Endothelial cell of umbilical vein (primary cell): ENCODE measurements at regions not wholly inside any gene's neighbourhood (a gene's known extent, or its start where the extent isn't known, plus 50 kb on each side); places are given as distances from the start of the nearest gene placed in this dataset.

ENCODE experiments used
- BruUV-seq: library from RNA; stranded (reverse); fragments of 400-500 nt; replicated peaks from 2 replicates; lab custom pipeline; 2021; lab: Mats Ljungman, UMichigan
- CTCF ChIA-PET: fragments of 300-600, 350-600 bp; sonication (Branson Sonifier 250); formaldehyde crosslinking; loops from one replicate; lab custom pipeline; 2021; ENCODE audit warnings: antibody characterized with exemption, inconsistent platforms; lab: Charles Lee
- POLR2A ChIA-PET: fragments of 300-600, 350-600 bp; sonication (Branson Sonifier 250); formaldehyde crosslinking; loops from one replicate; lab custom pipeline; 2021; ENCODE audit warnings: antibody characterized with exemption, inconsistent platforms; lab: Charles Lee
- DNase-seq: peaks from one replicate; pipeline ENCODE4 v3.0.0-alpha.2; 2011; ENCODE audit warnings: low read depth, low spot score
- FAIRE-seq: peaks from 2 replicates; lab custom pipeline; 2011; peaks lifted over from hg19 to GRCh38; lab: Jason Lieb, UNC
- H2AFZ ChIP-seq: 2 replicates; pipeline ENCODE4 v1.6.0; 2012; ENCODE audit warnings: low read depth, low read length, control low read depth, inconsistent platforms
- H3K27ac ChIP-seq: 2 replicates; pipeline ENCODE4 v1.5.1; 2011; ENCODE audit warnings: low read depth, mild to moderate bottlenecking, control low read depth, low read length, moderate library complexity; ENCODE audit not compliant: insufficient read depth
- H3K27me3 ChIP-seq, 2 experiments: 2 replicates each; pipeline versions ENCODE4 v1.6.0 to v1.6.1; 2011; ENCODE audit warnings: low read length in 2 of 2, mixed read lengths in 1 of 2; ENCODE audit not compliant: control insufficient read depth in 2 of 2, insufficient read depth in 2 of 2
- H3K36me3 ChIP-seq, 2 experiments: 2 replicates in 1 of 2; 3 replicates in 1 of 2; pipeline ENCODE4 v1.5.1; 2011; ENCODE audit warnings: low read length in 2 of 2, mild to moderate bottlenecking in 1 of 2, moderate library complexity in 1 of 2; ENCODE audit not compliant: control insufficient read depth in 2 of 2, insufficient read depth in 2 of 2; ENCODE audit errors: extremely low read depth in 1 of 2
- H3K4me1 ChIP-seq: 3 replicates; pipeline ENCODE4 v1.5.1; 2011; ENCODE audit warnings: mild to moderate bottlenecking, low read length; ENCODE audit not compliant: control insufficient read depth, insufficient read depth; ENCODE audit errors: extremely low read depth
- H3K4me2 ChIP-seq: 2 replicates; pipeline ENCODE4 v1.6.1; 2011; ENCODE audit warnings: low read length, control low read depth, mixed read lengths; ENCODE audit not compliant: insufficient read depth
- H3K4me3 ChIP-seq, 3 experiments: fragments of 200-600 bp in 1 of 3; sonication (generic), shearing (Covaris generic) in 1 of 3; replicated peaks in 1 of 3; 2 replicates each; pipeline ENCODE4 v1.5.1; 2011 to 2016; ENCODE audit warnings: control low read depth in 3 of 3, low read length in 3 of 3, mild to moderate bottlenecking in 2 of 3, inconsistent platforms in 1 of 3, low read depth in 1 of 3, moderate library complexity in 1 of 3; ENCODE audit not compliant: insufficient read depth in 1 of 3
- H3K79me2 ChIP-seq: 2 replicates; pipeline ENCODE4 v1.6.0; 2012; ENCODE audit warnings: low read length, inconsistent platforms; ENCODE audit not compliant: control insufficient read depth, insufficient read depth
- H3K9ac ChIP-seq: replicated peaks from 2 replicates; pipeline ENCODE3; 2011; ENCODE audit warnings: low read length, control low read depth; ENCODE audit not compliant: insufficient read depth; ENCODE audit errors: extremely low read depth
- H3K9me1 ChIP-seq: replicated peaks from 3 replicates; pipeline ENCODE4 v1.6.0; 2011; ENCODE audit warnings: mild to moderate bottlenecking, low read length; ENCODE audit not compliant: control insufficient read depth, insufficient read depth; ENCODE audit errors: extremely low read depth
- H3K9me3 ChIP-seq: replicated peaks from 2 replicates; pipeline ENCODE4 v1.5.1; 2012; ENCODE audit warnings: low read length, inconsistent platforms; ENCODE audit not compliant: control insufficient read depth, insufficient read depth
- H4K20me1 ChIP-seq: replicated peaks from 2 replicates; pipeline ENCODE3; 2011; ENCODE audit warnings: mild to moderate bottlenecking, low read length; ENCODE audit not compliant: control insufficient read depth, insufficient read depth; ENCODE audit errors: extremely low read depth
- EZH2 ChIP-seq: IDR thresholded peaks from 2 replicates; pipeline ENCODE4 v1.6.1; 2012; ENCODE audit warnings: borderline replicate concordance, low read depth, mild to moderate bottlenecking, moderate library complexity, low read length, inconsistent platforms; ENCODE audit not compliant: severe bottlenecking
- FOS ChIP-seq: IDR thresholded peaks from 2 replicates; pipeline ENCODE4 v1.6.1; 2011; ENCODE audit warnings: mild to moderate bottlenecking, low read length, moderate library complexity, borderline replicate concordance; ENCODE audit not compliant: insufficient read depth
- GATA2 ChIP-seq: IDR thresholded peaks from 2 replicates; pipeline ENCODE4 v1.7.0; 2011; ENCODE audit warnings: low read depth, mild to moderate bottlenecking, moderate library complexity, mixed read lengths, low read length; ENCODE audit not compliant: insufficient read length, insufficient read depth
- JUN ChIP-seq: IDR thresholded peaks from 2 replicates; pipeline ENCODE4 v1.6.1; 2011; ENCODE audit warnings: borderline replicate concordance, low read depth; ENCODE audit not compliant: insufficient read length, insufficient read depth
- MYC ChIP-seq: IDR thresholded peaks from one replicate; pipeline ENCODE4 v1.6.1; 2011; ENCODE audit warnings: mild to moderate bottlenecking, low read depth, low read length
- POLR2A ChIP-seq: IDR thresholded peaks from 2 replicates; pipeline ENCODE4 v1.6.1; 2012; ENCODE audit warnings: low read depth, mild to moderate bottlenecking, control low read depth, low read length
- POLR2AphosphoS5 ChIP-seq: IDR thresholded peaks from 2 replicates; pipeline ENCODE4 v1.6.1; 2012; ENCODE audit warnings: low read depth, mild to moderate bottlenecking, control low read depth, low read length, moderate library complexity; ENCODE audit not compliant: insufficient read depth
- dilution Hi-C: fragments of 300-500 bp; cut with MboI; formaldehyde crosslinking; loops from one replicate; pipeline ENCODE4 v1.15.0; 2019; ENCODE audit warnings: low sequenced_read_pairs; ENCODE audit not compliant: extremely low pct_ligation_motif_present
- intact Hi-C: fragments of 100-400 bp; cut with micrococcal nuclease; formaldehyde crosslinking; loops from one replicate; pipeline ENCODE4 v1.10.0; 2022
- TF ChIP-seq, protein P1 (sequence below), 2 donors: IDR thresholded peaks; 1 replicate in 1 of 2; 2 replicates in 1 of 2; pipeline ENCODE4 v1.5.1; 2011; ENCODE audit warnings: low read length in 2 of 2, mild to moderate bottlenecking in 2 of 2, moderate library complexity in 2 of 2, control low read depth in 1 of 2, inconsistent platforms in 1 of 2, low read depth in 1 of 2; ENCODE audit not compliant: insufficient read depth in 1 of 2; ENCODE audit errors: extremely low read depth in 1 of 2
- TF ChIP-seq, protein P2 (sequence below): IDR thresholded peaks from 2 replicates; pipeline ENCODE4 v1.6.1; 2011; ENCODE audit not compliant: insufficient read depth, insufficient read length

DNA sequence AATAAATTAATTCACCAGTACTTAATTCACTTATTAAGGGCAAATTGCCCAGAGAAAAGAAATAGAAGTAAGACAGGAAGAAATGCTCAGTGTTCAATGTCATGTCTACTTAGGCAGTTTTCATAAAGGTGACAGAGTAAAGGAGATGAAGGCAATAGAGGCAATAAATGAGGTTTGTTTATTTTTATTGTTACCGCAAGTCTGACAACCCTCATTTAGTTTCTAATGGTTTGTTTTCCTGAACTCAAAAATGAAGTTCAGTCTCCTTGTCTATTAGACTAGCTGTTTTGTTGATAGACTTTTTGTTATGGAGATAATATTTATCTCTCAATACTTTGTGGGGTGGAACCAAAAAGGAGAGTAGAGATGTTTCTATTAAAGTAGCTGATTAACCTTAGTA, 258.3 kb downstream of the C3orf38 start:
- Histone ChIP-seq H3K9me3 (no peaks in the 10 kb centered on the region), H4K20me1 (no peaks in the 10 kb centered on the region), H3K4me2 (no peak overlapping the region), H3K9ac (no peak overlapping the region), H3K4me1 (no peaks in the 10 kb centered on the region), H3K79me2 (no peaks in the 10 kb centered on the region), H3K4me3 (no peak overlapping the region), H3K27me3 (no peaks in the 10 kb centered on the region), H3K27ac (no peak overlapping the region), H3K36me3 (no peaks in the 10 kb centered on the region), H2AFZ (no peak overlapping the region), H3K9me1 (no peaks in the 10 kb centered on the region)
- TF ChIP-seq GATA2 (no peak), POLR2AphosphoS5 (no peak), MYC (no peak), JUN (no peak), EZH2 (no peak), FOS (no peak), POLR2A (no peak)
- TF ChIP-seq, protein P1, sequence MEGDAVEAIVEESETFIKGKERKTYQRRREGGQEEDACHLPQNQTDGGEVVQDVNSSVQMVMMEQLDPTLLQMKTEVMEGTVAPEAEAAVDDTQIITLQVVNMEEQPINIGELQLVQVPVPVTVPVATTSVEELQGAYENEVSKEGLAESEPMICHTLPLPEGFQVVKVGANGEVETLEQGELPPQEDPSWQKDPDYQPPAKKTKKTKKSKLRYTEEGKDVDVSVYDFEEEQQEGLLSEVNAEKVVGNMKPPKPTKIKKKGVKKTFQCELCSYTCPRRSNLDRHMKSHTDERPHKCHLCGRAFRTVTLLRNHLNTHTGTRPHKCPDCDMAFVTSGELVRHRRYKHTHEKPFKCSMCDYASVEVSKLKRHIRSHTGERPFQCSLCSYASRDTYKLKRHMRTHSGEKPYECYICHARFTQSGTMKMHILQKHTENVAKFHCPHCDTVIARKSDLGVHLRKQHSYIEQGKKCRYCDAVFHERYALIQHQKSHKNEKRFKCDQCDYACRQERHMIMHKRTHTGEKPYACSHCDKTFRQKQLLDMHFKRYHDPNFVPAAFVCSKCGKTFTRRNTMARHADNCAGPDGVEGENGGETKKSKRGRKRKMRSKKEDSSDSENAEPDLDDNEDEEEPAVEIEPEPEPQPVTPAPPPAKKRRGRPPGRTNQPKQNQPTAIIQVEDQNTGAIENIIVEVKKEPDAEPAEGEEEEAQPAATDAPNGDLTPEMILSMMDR (IDR thresholded peaks at IDR 0.05; ENCODE audit: extremely low read depth in 1 of 2, insufficient read depth in 1 of 2, low read depth in 1 of 2, low read length in 2 of 2) = no peak
- TF ChIP-seq, protein P2, sequence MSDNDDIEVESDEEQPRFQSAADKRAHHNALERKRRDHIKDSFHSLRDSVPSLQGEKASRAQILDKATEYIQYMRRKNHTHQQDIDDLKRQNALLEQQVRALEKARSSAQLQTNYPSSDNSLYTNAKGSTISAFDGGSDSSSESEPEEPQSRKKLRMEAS = no peak
- FAIRE-seq (no peak), DNase-seq (no peak)
- ChIA-PET POLR2A (no interaction called here), CTCF (no interaction called here)
- intact Hi-C loops (no loop called here), dilution Hi-C loops (no loop called here)
- no TSS peak for BruUV-seq
